IMR-90 (cell line): ENCODE measurements at regions not wholly inside any gene's neighbourhood (a gene's known extent, or its start where the extent isn't known, plus 50 kb on each side); places are given as distances from the start of the nearest gene placed in this dataset.

Experiments used
- ATAC-seq: fragments of 200-7000 bp; cut with Tn5 transposase; 2 replicates; pipeline ENCODE4 v1.9.1; 2020; ENCODE audit warnings: low read depth, mild to moderate bottlenecking, moderate library complexity
- BruUV-seq: library from RNA; stranded (reverse); fragments of 400-500 nt; replicated peaks from 2 replicates; lab custom pipeline; 2021; lab: Mats Ljungman, UMichigan
- CTCF ChIA-PET: fragments of 300-600 bp; formaldehyde crosslinking; extraction: SDS; loops from one replicate; lab custom pipeline; 2021; ENCODE audit warnings: antibody characterized with exemption; lab: Yijun Ruan, JAX
- POLR2A ChIA-PET: fragments of 300-600 bp; sonication (Branson Sonifier 250); formaldehyde crosslinking; loops from one replicate; lab custom pipeline; 2022; ENCODE audit warnings: antibody characterized with exemption; ENCODE audit not compliant: unreplicated experiment; lab: Charles Lee
- DNase-seq: peaks from one replicate; pipeline ENCODE4 v3.0.0; 2013
- H2AFZ ChIP-seq: replicated peaks from 2 replicates; pipeline ENCODE3; 2013; ENCODE audit warnings: low read length, mild to moderate bottlenecking; ENCODE audit not compliant: poor library complexity
- H2AK5ac ChIP-seq: 2 replicates; pipeline ENCODE4 v1.6.1; 2013; ENCODE audit warnings: low read depth, low read length, inconsistent platforms
- H2AK9ac ChIP-seq: replicated peaks from 2 replicates; pipeline ENCODE3; 2013; ENCODE audit warnings: mild to moderate bottlenecking, low read depth, low read length, moderate library complexity; ENCODE audit not compliant: poor library complexity
- H2BK120ac ChIP-seq: 2 replicates; pipeline ENCODE4 v1.6.1; 2013; ENCODE audit warnings: low read depth, low read length, inconsistent platforms
- H2BK15ac ChIP-seq: 3 replicates; pipeline ENCODE4 v1.6.1; 2013; ENCODE audit warnings: low read depth, low read length, inconsistent platforms
- H2BK20ac ChIP-seq: 2 replicates; pipeline ENCODE4 v1.6.1; 2013; ENCODE audit warnings: low read depth, mild to moderate bottlenecking, inconsistent platforms, low read length, moderate library complexity
- H2BK5ac ChIP-seq: 2 replicates; pipeline ENCODE4 v1.6.1; 2013; ENCODE audit warnings: mild to moderate bottlenecking, low read depth, low read length, inconsistent platforms; ENCODE audit not compliant: poor library complexity, severe bottlenecking
- H3K14ac ChIP-seq: replicated peaks from 2 replicates; pipeline ENCODE4 v1.6.1; 2013; ENCODE audit warnings: low read depth, low read length, inconsistent platforms
- H3K18ac ChIP-seq: 2 replicates; pipeline ENCODE4 v1.6.1; 2013; ENCODE audit warnings: low read depth, low read length, control low read depth
- H3K23ac ChIP-seq: 2 replicates; pipeline ENCODE4 v1.6.1; 2013; ENCODE audit warnings: low read depth, low read length, inconsistent platforms
- H3K27ac ChIP-seq: 2 replicates; pipeline ENCODE4 v1.5.1; 2013; ENCODE audit warnings: mild to moderate bottlenecking, control low read depth, low read length; ENCODE audit not compliant: insufficient read depth
- H3K27me3 ChIP-seq: 2 replicates; pipeline ENCODE4 v1.6.1; 2013; ENCODE audit warnings: low read length; ENCODE audit not compliant: control insufficient read depth, insufficient read depth
- H3K36me3 ChIP-seq: 2 replicates; pipeline ENCODE4 v1.6.1; 2013; ENCODE audit warnings: low read length, mixed read lengths; ENCODE audit not compliant: control insufficient read depth, insufficient read depth
- H3K4ac ChIP-seq: 2 replicates; pipeline ENCODE4 v1.6.1; 2013; ENCODE audit warnings: low read depth, low read length, inconsistent platforms
- H3K4me1 ChIP-seq: 2 replicates; pipeline ENCODE4 v1.6.1; 2013; ENCODE audit warnings: low read length, mixed read lengths; ENCODE audit not compliant: control insufficient read depth, insufficient read depth
- H3K4me2 ChIP-seq: 2 replicates; pipeline ENCODE4 v1.6.1; 2013; ENCODE audit warnings: low read depth, mild to moderate bottlenecking, control low read depth, low read length, moderate library complexity
- H3K4me3 ChIP-seq: 2 replicates; pipeline ENCODE4 v1.5.1; 2013; ENCODE audit warnings: low read depth, mild to moderate bottlenecking, control low read depth, low read length, moderate library complexity; ENCODE audit not compliant: insufficient read depth
- H3K56ac ChIP-seq: 2 replicates; pipeline ENCODE4 v1.6.1; 2013; ENCODE audit warnings: low read length, inconsistent platforms; ENCODE audit not compliant: insufficient read depth; ENCODE audit errors: extremely low read depth
- H3K79me1 ChIP-seq, 2 experiments: 2 replicates each; pipeline ENCODE4 v1.6.1; 2013; ENCODE audit warnings: low read length in 2 of 2, inconsistent platforms in 1 of 2, low read depth in 1 of 2
- H3K9ac ChIP-seq: 2 replicates; pipeline ENCODE4 v1.6.1; 2013; ENCODE audit warnings: low read depth, low read length, control low read depth
- H3K9me1 ChIP-seq: 2 replicates; pipeline ENCODE4 v1.6.1; 2013; ENCODE audit warnings: low read length, inconsistent platforms; ENCODE audit not compliant: insufficient read depth
- H3K9me3 ChIP-seq: 2 replicates; pipeline ENCODE4 v1.6.1; 2013; ENCODE audit warnings: low read length; ENCODE audit not compliant: control insufficient read depth, insufficient read depth
- H4K20me1 ChIP-seq: 2 replicates; pipeline ENCODE4 v1.6.1; 2013; ENCODE audit warnings: low read length, inconsistent platforms; ENCODE audit not compliant: insufficient read depth
- H4K5ac ChIP-seq: 2 replicates; pipeline ENCODE4 v1.6.1; 2013; ENCODE audit warnings: mild to moderate bottlenecking, low read depth, low read length, control low read depth
- H4K8ac ChIP-seq, 2 experiments: 2 replicates each; pipeline ENCODE4 v1.6.1; 2013; ENCODE audit warnings: low read depth in 2 of 2, low read length in 2 of 2, control low read depth in 1 of 2, inconsistent platforms in 1 of 2
- H4K91ac ChIP-seq: 2 replicates; pipeline ENCODE4 v1.6.1; 2013; ENCODE audit warnings: low read depth, low read length, inconsistent platforms; ENCODE audit not compliant: insufficient read depth
- BHLHE40 ChIP-seq: fragments of 150-350 bp; IDR thresholded peaks from 2 replicates; pipeline ENCODE4 v1.6.1; 2016; ENCODE audit warnings: mild to moderate bottlenecking, low read depth, low read length
- CEBPB ChIP-seq: IDR thresholded peaks from 2 replicates; pipeline ENCODE4 v1.6.1; 2012; ENCODE audit warnings: low read depth, low read length, improper control_type of control experiment
- CTCF ChIP-seq: conservative IDR thresholded peaks from 2 replicates; pipeline ENCODE4 v1.5.1; 2012; ENCODE audit warnings: mild to moderate bottlenecking, low read depth, low read length, improper control_type of control experiment
- MAFK ChIP-seq: IDR thresholded peaks from 2 replicates; pipeline ENCODE4 v1.6.1; 2012; ENCODE audit warnings: low read depth, low read length, improper control_type of control experiment
- MAZ ChIP-seq: IDR thresholded peaks from 2 replicates; pipeline ENCODE4 v1.6.1; 2012; ENCODE audit warnings: low read depth, mild to moderate bottlenecking, low read length, improper control_type of control experiment, moderate library complexity, borderline replicate concordance
- NFE2L2 ChIP-seq: fragments of 150-350 bp; IDR thresholded peaks from 2 replicates; pipeline ENCODE4 v1.6.1; 2016; ENCODE audit warnings: low read depth, mild to moderate bottlenecking, low read length
- RAD21 ChIP-seq: IDR thresholded peaks from 2 replicates; pipeline ENCODE4 v1.6.1; 2012; ENCODE audit warnings: low read length, improper control_type of control experiment
- RCOR1 ChIP-seq: IDR thresholded peaks from 2 replicates; pipeline ENCODE4 v1.6.1; 2012; ENCODE audit warnings: mild to moderate bottlenecking, low read length, improper control_type of control experiment; ENCODE audit not compliant: insufficient replicate concordance
- RFX5 ChIP-seq: IDR thresholded peaks from 2 replicates; pipeline ENCODE4 v1.8.0; 2012; ENCODE audit warnings: low read depth, mild to moderate bottlenecking, low read length, moderate library complexity
- SMC3 ChIP-seq: fragments of 150-350 bp; IDR thresholded peaks from 2 replicates; pipeline ENCODE4 v1.6.1; 2016; ENCODE audit warnings: low read depth, mild to moderate bottlenecking, antibody characterized with exemption, low read length, moderate library complexity
- WGBS, 2 experiments: methylation state at CpG; one replicate each; pipeline versions ENCODE4 v1.1.5 to v1.1.7; 2013; ENCODE audit warnings: missing lambda C conversion rate in 2 of 2; ENCODE audit not compliant: insufficient read length in 1 of 2; ENCODE audit errors: extremely low coverage in 2 of 2; 5-methylcytosine and 5-hydroxymethylcytosine counted together
- dilution Hi-C: fragments of 300-500 bp; cut with HindIII; formaldehyde crosslinking; loops from one replicate; pipeline ENCODE4 v1.14.3; 2018; ENCODE audit warnings: low sequenced_read_pairs; ENCODE audit not compliant: unreplicated experiment
- in situ Hi-C: fragments of 300-500 bp; cut with MboI; formaldehyde crosslinking; loops from 3 replicates; pipeline ENCODE4 v1.14.3; 2019; ENCODE audit warnings: low sequenced_read_pairs, inconsistent platforms, mixed read lengths
- intact Hi-C: fragments of 100-400 bp; cut with micrococcal nuclease; formaldehyde crosslinking; loops from 2 replicates; pipeline ENCODE4 v1.10.0; 2022

- Histone ChIP-seq H3K27ac (no peak overlapping the region), H3K18ac (no peak overlapping the region), H2BK5ac (no peak overlapping the region), H2BK20ac (no peak overlapping the region), H3K4me1 (no peaks in the 10 kb centered on the region), H3K4me3 (no peak overlapping the region), H4K5ac (no peak overlapping the region), H2AFZ (no peak overlapping the region), H4K91ac (no peak overlapping the region), H3K9ac (no peak overlapping the region), H3K9me1 (no peaks in the 10 kb centered on the region), H3K14ac (no peak overlapping the region), H3K4ac (no peak overlapping the region), H3K79me1 (no peaks in the 10 kb centered on the region), H2BK15ac (no peak overlapping the region), H3K23ac (no peak overlapping the region), H3K27me3 (no peaks in the 10 kb centered on the region), H3K9me3 (peaks cover 8% of the 10 kb centered on the region; the same call in 1 of the 2 replicates), H2AK5ac (no peak overlapping the region), H3K56ac (no peak overlapping the region), H2AK9ac (no peak overlapping the region), H3K36me3 (no peaks in the 10 kb centered on the region), H2BK120ac (no peak overlapping the region), H4K8ac (no peak overlapping the region), H4K20me1 (no peaks in the 10 kb centered on the region), H3K4me2 (no peak overlapping the region)
- TF ChIP-seq RAD21 (no peak), RFX5 (no peak), BHLHE40 (no peak), RCOR1 (no peak), NFE2L2 (no peak), MAFK (no peak), CEBPB (no peak), SMC3 (no peak), CTCF (no peak), MAZ (no peak)
- no TSS peak for BruUV-seq
- DNase-seq (no peak), ATAC-seq (no peak)
- ChIA-PET CTCF (no interaction called here), POLR2A (no interaction called here)
- WGBS, 2 experiments: no CpG with 5 or more reads among the region's 2 CpGs
- dilution Hi-C loops (no loop called here), in situ Hi-C loops (no loop called here), intact Hi-C loops (no loop called here)
These were observed 265.8 kb upstream of the TAC1 start for GRCh38 chr7:97466071-97466470.
